H9 (cell line): ENCODE measurements at regions not wholly inside any gene's neighbourhood (a gene's known extent, or its start where the extent isn't known, plus 50 kb on each side); places are given as distances from the start of the nearest gene placed in this dataset.

Experiments used
- DNase-seq: peaks from one replicate; pipeline ENCODE4 v3.0.0-alpha.2; 2017
- H2AFZ ChIP-seq: one replicate; pipeline ENCODE4 v1.6.1; 2013; ENCODE audit warnings: mild to moderate bottlenecking, low read length, control low read depth, moderate library complexity
- H2AK5ac ChIP-seq: 2 replicates; pipeline ENCODE4 v1.6.1; 2013; ENCODE audit warnings: low read length, control low read depth, mixed read lengths; ENCODE audit not compliant: insufficient read length
- H2BK120ac ChIP-seq: one replicate; pipeline ENCODE4 v1.6.1; 2013; ENCODE audit warnings: low read depth, mild to moderate bottlenecking, low read length, control low read depth, inconsistent platforms; ENCODE audit not compliant: poor library complexity, severe bottlenecking
- H2BK12ac ChIP-seq: 2 replicates; pipeline ENCODE4 v1.6.1; 2013; ENCODE audit warnings: low read length, control low read depth, mixed read lengths, low read depth; ENCODE audit not compliant: insufficient read length
- H2BK15ac ChIP-seq: 2 replicates; pipeline ENCODE4 v1.6.1; 2013; ENCODE audit warnings: low read depth, low read length, control low read depth
- H2BK20ac ChIP-seq: one replicate; pipeline ENCODE4 v1.6.1; 2013; ENCODE audit warnings: low read depth, mild to moderate bottlenecking, low read length, control low read depth, inconsistent platforms; ENCODE audit not compliant: poor library complexity, severe bottlenecking
- H2BK5ac ChIP-seq: 2 replicates; pipeline ENCODE4 v1.6.1; 2013; ENCODE audit warnings: low read length, control low read depth, mixed read lengths; ENCODE audit not compliant: insufficient read length
- H3K14ac ChIP-seq: 2 replicates; pipeline ENCODE4 v1.6.1; 2013; ENCODE audit warnings: low read length, control low read depth; ENCODE audit not compliant: insufficient read depth
- H3K18ac ChIP-seq: 2 replicates; pipeline ENCODE4 v1.6.1; 2013; ENCODE audit warnings: low read depth, mild to moderate bottlenecking, mixed read lengths, low read length, control low read depth; ENCODE audit not compliant: insufficient read length
- H3K23ac ChIP-seq: 2 replicates; pipeline ENCODE4 v1.6.1; 2013; ENCODE audit warnings: low read length, control low read depth, mixed read lengths, low read depth; ENCODE audit not compliant: insufficient read length
- H3K23me2 ChIP-seq: 2 replicates; pipeline ENCODE4 v1.6.1; 2013; ENCODE audit warnings: low read depth, mild to moderate bottlenecking, mixed read lengths, low read length, control low read depth; ENCODE audit not compliant: insufficient read length, poor library complexity, severe bottlenecking
- H3K27ac ChIP-seq: 2 replicates; pipeline ENCODE4 v1.5.1; 2013; ENCODE audit warnings: low read length, control low read depth, mixed read lengths, low read depth; ENCODE audit not compliant: insufficient read length
- H3K27me3 ChIP-seq: 2 replicates; pipeline ENCODE4 v1.6.1; 2013; ENCODE audit warnings: low read length, control low read depth, inconsistent platforms; ENCODE audit not compliant: insufficient read depth
- H3K4ac ChIP-seq: 2 replicates; pipeline ENCODE4 v1.6.1; 2013; ENCODE audit warnings: low read depth, mild to moderate bottlenecking, control low read depth, inconsistent platforms, low read length, moderate library complexity
- H3K4me1 ChIP-seq: 2 replicates; pipeline ENCODE4 v1.6.1; 2013; ENCODE audit warnings: low read length, control low read depth, inconsistent platforms; ENCODE audit not compliant: insufficient read depth
- H3K4me2 ChIP-seq: 2 replicates; pipeline ENCODE4 v1.6.1; 2013; ENCODE audit warnings: low read length, control low read depth, mixed read lengths; ENCODE audit not compliant: insufficient read length, insufficient read depth
- H3K56ac ChIP-seq: 2 replicates; pipeline ENCODE4 v1.6.1; 2013; ENCODE audit warnings: low read depth, mild to moderate bottlenecking, mixed read lengths, low read length, control low read depth; ENCODE audit not compliant: insufficient read length
- H3K79me1 ChIP-seq: 2 replicates; pipeline ENCODE4 v1.6.1; 2013; ENCODE audit warnings: low read depth, mild to moderate bottlenecking, moderate library complexity, low read length, control low read depth, inconsistent platforms; ENCODE audit not compliant: insufficient read depth, poor library complexity, severe bottlenecking
- H3K79me2 ChIP-seq: 2 replicates; pipeline ENCODE4 v1.6.1; 2013; ENCODE audit warnings: low read length, control low read depth, inconsistent platforms; ENCODE audit not compliant: insufficient read depth
- H3K9ac ChIP-seq: 2 replicates; pipeline ENCODE4 v1.6.1; 2013; ENCODE audit warnings: low read length, control low read depth, mixed read lengths; ENCODE audit not compliant: insufficient read length; ENCODE audit errors: extremely low read depth
- H3K9me3 ChIP-seq: one replicate; pipeline ENCODE4 v1.6.1; 2013; ENCODE audit warnings: low read depth, low read length, inconsistent platforms; ENCODE audit not compliant: control insufficient read depth
- H3T11ph ChIP-seq: one replicate; pipeline ENCODE4 v1.6.1; 2013; ENCODE audit warnings: mild to moderate bottlenecking, low read length, control low read depth, inconsistent platforms
- H4K20me1 ChIP-seq: one replicate; pipeline ENCODE4 v1.6.1; 2013; ENCODE audit not compliant: control insufficient read depth, insufficient read length, insufficient read depth
- H4K5ac ChIP-seq: 2 replicates; pipeline ENCODE4 v1.6.1; 2013; ENCODE audit warnings: low read depth, mild to moderate bottlenecking, mixed read lengths, low read length, control low read depth; ENCODE audit not compliant: insufficient read length
- H4K8ac ChIP-seq: replicated peaks from 2 replicates; pipeline ENCODE4 v1.6.1; 2013; ENCODE audit warnings: low read length, control low read depth, mixed read lengths, low read depth; ENCODE audit not compliant: insufficient read length
- H4K91ac ChIP-seq: 2 replicates; pipeline ENCODE4 v1.6.1; 2013; ENCODE audit warnings: low read depth, mild to moderate bottlenecking, moderate library complexity, mixed read lengths, low read length, control low read depth; ENCODE audit not compliant: insufficient read length
- H3K27ac Mint-ChIP-seq, 3 experiments: 2 replicates in 2 of 3; 3 replicates in 1 of 3; pipeline ENCODE4 v1.8.0; 2020 to 2021; ENCODE audit warnings: mixed read lengths in 3 of 3, mild to moderate bottlenecking in 1 of 3, moderate library complexity in 1 of 3
- H3K27me3 Mint-ChIP-seq: 2 replicates; pipeline ENCODE4 v1.8.0; 2021; ENCODE audit warnings: low read depth, mild to moderate bottlenecking, moderate library complexity, mixed read lengths
- H3K36me3 Mint-ChIP-seq, 3 experiments: 2 replicates in 2 of 3; 3 replicates in 1 of 3; pipeline ENCODE4 v1.8.0; 2020 to 2021; ENCODE audit warnings: low read depth in 3 of 3, mixed read lengths in 3 of 3; ENCODE audit not compliant: insufficient read depth in 1 of 3
- H3K4me1 Mint-ChIP-seq, 2 experiments: 2 replicates each; pipeline ENCODE4 v1.8.0; 2020; ENCODE audit warnings: mixed read lengths in 2 of 2
- H3K4me3 Mint-ChIP-seq, 2 experiments: 2 replicates in 1 of 2; 3 replicates in 1 of 2; pipeline ENCODE4 v1.8.0; 2020 to 2021; ENCODE audit warnings: mild to moderate bottlenecking in 2 of 2, mixed read lengths in 2 of 2, moderate library complexity in 1 of 2
- H3K9me3 Mint-ChIP-seq, 2 experiments: 2 replicates in 1 of 2; 3 replicates in 1 of 2; pipeline ENCODE4 v1.8.0; 2020; ENCODE audit warnings: mild to moderate bottlenecking in 2 of 2, mixed read lengths in 2 of 2, moderate library complexity in 1 of 2
- WGBS: extraction: QIAGEN DNeasy Blood & Tissue Kit; methylation state at CpG from one replicate; pipeline ENCODE4 v1.1.7; 2013; ENCODE audit warnings: missing lambda C conversion rate, low lambda C conversion rate, mixed read lengths; ENCODE audit not compliant: insufficient read length; ENCODE audit errors: extremely low coverage; 5-methylcytosine and 5-hydroxymethylcytosine counted together
- TF ChIP-seq, protein P1 (sequence below): fragments of 200-600 bp; sonication (generic); conservative IDR thresholded peaks from 3 replicates; pipeline ENCODE4 v1.8.0; 2021; ENCODE audit warnings: antibody characterized with exemption, mild to moderate bottlenecking

DNA sequence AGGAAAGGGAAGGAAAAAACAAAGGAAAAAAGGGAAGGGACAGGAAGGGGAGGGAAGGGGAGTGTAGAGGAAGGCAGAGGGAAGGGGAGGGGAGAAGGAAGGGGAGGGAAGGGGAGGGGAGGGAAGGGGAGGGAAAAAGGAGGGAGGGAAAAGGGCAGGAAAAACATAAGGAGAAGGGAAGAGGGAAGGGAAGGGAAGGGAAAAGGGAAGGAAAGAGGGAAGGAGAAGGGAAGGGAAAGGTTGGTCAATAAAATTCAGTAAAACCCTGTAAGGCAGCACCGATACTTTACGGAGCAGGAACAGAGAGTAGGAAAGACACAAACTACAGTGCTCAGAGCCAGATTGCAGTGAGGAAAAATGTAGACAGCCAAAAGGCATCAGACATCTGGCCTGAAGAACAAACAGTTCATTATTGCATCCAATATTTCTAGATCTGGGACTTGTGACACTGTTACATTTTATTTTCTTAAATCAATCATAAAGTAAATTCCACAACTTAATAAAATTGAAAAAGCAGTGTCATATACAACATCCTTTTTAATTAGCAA is 322.0 kb downstream of the CRPPA start:
- no peak overlapping the region for H3T11ph ChIP-seq
- no peak overlapping the region for H3K4me2 ChIP-seq
- H3K23me2 ChIP-seq = no peaks in the 10 kb centered on the region
- H3K4me1 ChIP-seq = 0 out of 2 replicates have a peak, but pooled peaks cover 2% of the 10 kb centered on the region
- H3K56ac ChIP-seq = no peak overlapping the region
- H4K5ac ChIP-seq = no peak overlapping the region
- Mint-ChIP-seq H3K27me3 (no peaks in the 10 kb centered on the region), H3K36me3 (peaks cover 0 to 10% (median 3%) of the 10 kb centered on the region in 3 experiments; a peak in 2 of 7 replicates), H3K9me3 (peaks cover 5 to 14% of the 10 kb centered on the region in 2 experiments; a peak in 4 of 5 replicates), H3K4me1 (peaks cover 10 to 14% of the 10 kb centered on the region in 2 experiments), H3K27ac (peak overlapping the region in 2 of 3 experiments; percentile 33 to 89; a peak in 2 of 7 replicates), H3K4me3 (no peak overlapping the region)
- TF ChIP-seq, protein P1, sequence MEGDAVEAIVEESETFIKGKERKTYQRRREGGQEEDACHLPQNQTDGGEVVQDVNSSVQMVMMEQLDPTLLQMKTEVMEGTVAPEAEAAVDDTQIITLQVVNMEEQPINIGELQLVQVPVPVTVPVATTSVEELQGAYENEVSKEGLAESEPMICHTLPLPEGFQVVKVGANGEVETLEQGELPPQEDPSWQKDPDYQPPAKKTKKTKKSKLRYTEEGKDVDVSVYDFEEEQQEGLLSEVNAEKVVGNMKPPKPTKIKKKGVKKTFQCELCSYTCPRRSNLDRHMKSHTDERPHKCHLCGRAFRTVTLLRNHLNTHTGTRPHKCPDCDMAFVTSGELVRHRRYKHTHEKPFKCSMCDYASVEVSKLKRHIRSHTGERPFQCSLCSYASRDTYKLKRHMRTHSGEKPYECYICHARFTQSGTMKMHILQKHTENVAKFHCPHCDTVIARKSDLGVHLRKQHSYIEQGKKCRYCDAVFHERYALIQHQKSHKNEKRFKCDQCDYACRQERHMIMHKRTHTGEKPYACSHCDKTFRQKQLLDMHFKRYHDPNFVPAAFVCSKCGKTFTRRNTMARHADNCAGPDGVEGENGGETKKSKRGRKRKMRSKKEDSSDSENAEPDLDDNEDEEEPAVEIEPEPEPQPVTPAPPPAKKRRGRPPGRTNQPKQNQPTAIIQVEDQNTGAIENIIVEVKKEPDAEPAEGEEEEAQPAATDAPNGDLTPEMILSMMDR = no peak
- H3K18ac ChIP-seq = no peak overlapping the region
- H3K79me2 ChIP-seq = no peaks in the 10 kb centered on the region
- H3K9me3 ChIP-seq = no peaks in the 10 kb centered on the region
- no peak overlapping the region for H3K9ac ChIP-seq
- H3K79me1 ChIP-seq = no peaks in the 10 kb centered on the region
- H3K23ac ChIP-seq = no peak overlapping the region
- WGBS = no CpG with 5 or more reads among the region's 2 CpGs
- no peak overlapping the region for H2BK120ac ChIP-seq
- no peak overlapping the region for H2BK5ac ChIP-seq
- DNase-seq = no peak
- no peak overlapping the region for H3K14ac ChIP-seq
- H3K27ac ChIP-seq = no peak overlapping the region
- no peaks in the 10 kb centered on the region for H4K20me1 ChIP-seq
- H2AK5ac ChIP-seq = no peak overlapping the region
- no peak overlapping the region for H3K4ac ChIP-seq
- H3K27me3 ChIP-seq = no peaks in the 10 kb centered on the region
- no peak overlapping the region for H2BK20ac ChIP-seq
- no peak overlapping the region for H2BK15ac ChIP-seq
- no peak overlapping the region for H2BK12ac ChIP-seq
- H4K91ac ChIP-seq = no peak overlapping the region
- no peak overlapping the region for H2AFZ ChIP-seq
- no peak overlapping the region for H4K8ac ChIP-seq
